ENCODE measurements at regions not wholly inside any gene's neighbourhood (a gene's known extent, or its start where the extent isn't known, plus 50 kb on each side); places are given as distances from the start of the nearest gene placed in this dataset.

- Histone ChIP-seq H3K9me2 (ENCODE audit: insufficient read depth) (no peaks in the 10 kb centered on the region), H3K9me3 (ENCODE audit: control insufficient read depth in 1 of 2, insufficient read depth in 1 of 2, low read depth in 1 of 2, low read length in 2 of 2) (no peaks in the 10 kb centered on the region), H3K36me3 (ENCODE audit: control insufficient read depth in 1 of 2, insufficient read depth in 2 of 2, low read length in 2 of 2) (no peaks in the 10 kb centered on the region), H2AFZ (ENCODE audit: low read depth, low read length, poor library complexity, severe bottlenecking) (no peak overlapping the region), H3K27ac (ENCODE audit: low read depth, low read length) (no peak overlapping the region), H3K4me2 (ENCODE audit: low read length) (no peak overlapping the region), H3K4me3 (replicated peaks in 1 of 2; ENCODE audit: low read depth in 1 of 2, low read length in 2 of 2) (no peak overlapping the region), H4K20me1 (ENCODE audit: insufficient read depth) (no peaks in the 10 kb centered on the region), H3K9ac (ENCODE audit: low read length) (no peak overlapping the region), H3K27me3 (ENCODE audit: insufficient read depth, low read length) (0 out of 2 replicates have a peak, but pooled peaks cover 3% of the 10 kb centered on the region), H3K79me2 (ENCODE audit: insufficient read depth, low read length) (no peaks in the 10 kb centered on the region), H3K4me1 (ENCODE audit: control insufficient read depth in 1 of 2, insufficient read depth in 2 of 2, low read length in 2 of 2) (no peaks in the 10 kb centered on the region)
- no TSS peak for BruUV-seq (replicated peaks)
- ATAC-seq = no peak
- ChIA-PET CTCF (no interaction called here), POLR2A (no interaction called here), RAD21 (ENCODE audit: low non-redundant PET in 1 of 2, low total read pairs in 2 of 2, uncharacterized antibody in 2 of 2, unreplicated experiment in 2 of 2) (no interaction called here)
- TF ChIP-seq EGR1 (IDR thresholded peaks at IDR 0.05; ENCODE audit: low read depth) (no peak), RAD21 (IDR thresholded peaks at IDR 0.05; ENCODE audit: low read depth) (no peak), EZH2 (IDR thresholded peaks at IDR 0.05) (no peak), FOSL1 (IDR thresholded peaks at IDR 0.05; ENCODE audit: low read depth) (no peak), CEBPB (IDR thresholded peaks at IDR 0.05; ENCODE audit: low read depth) (no peak), ELF1 (IDR thresholded peaks at IDR 0.05; ENCODE audit: borderline replicate concordance, low read depth) (no peak)
- TF ChIP-seq, protein P1, sequence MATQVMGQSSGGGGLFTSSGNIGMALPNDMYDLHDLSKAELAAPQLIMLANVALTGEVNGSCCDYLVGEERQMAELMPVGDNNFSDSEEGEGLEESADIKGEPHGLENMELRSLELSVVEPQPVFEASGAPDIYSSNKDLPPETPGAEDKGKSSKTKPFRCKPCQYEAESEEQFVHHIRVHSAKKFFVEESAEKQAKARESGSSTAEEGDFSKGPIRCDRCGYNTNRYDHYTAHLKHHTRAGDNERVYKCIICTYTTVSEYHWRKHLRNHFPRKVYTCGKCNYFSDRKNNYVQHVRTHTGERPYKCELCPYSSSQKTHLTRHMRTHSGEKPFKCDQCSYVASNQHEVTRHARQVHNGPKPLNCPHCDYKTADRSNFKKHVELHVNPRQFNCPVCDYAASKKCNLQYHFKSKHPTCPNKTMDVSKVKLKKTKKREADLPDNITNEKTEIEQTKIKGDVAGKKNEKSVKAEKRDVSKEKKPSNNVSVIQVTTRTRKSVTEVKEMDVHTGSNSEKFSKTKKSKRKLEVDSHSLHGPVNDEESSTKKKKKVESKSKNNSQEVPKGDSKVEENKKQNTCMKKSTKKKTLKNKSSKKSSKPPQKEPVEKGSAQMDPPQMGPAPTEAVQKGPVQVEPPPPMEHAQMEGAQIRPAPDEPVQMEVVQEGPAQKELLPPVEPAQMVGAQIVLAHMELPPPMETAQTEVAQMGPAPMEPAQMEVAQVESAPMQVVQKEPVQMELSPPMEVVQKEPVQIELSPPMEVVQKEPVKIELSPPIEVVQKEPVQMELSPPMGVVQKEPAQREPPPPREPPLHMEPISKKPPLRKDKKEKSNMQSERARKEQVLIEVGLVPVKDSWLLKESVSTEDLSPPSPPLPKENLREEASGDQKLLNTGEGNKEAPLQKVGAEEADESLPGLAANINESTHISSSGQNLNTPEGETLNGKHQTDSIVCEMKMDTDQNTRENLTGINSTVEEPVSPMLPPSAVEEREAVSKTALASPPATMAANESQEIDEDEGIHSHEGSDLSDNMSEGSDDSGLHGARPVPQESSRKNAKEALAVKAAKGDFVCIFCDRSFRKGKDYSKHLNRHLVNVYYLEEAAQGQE (IDR thresholded peaks at IDR 0.05; ENCODE audit: low read depth) = no peak
- TF ChIP-seq, protein P2, sequence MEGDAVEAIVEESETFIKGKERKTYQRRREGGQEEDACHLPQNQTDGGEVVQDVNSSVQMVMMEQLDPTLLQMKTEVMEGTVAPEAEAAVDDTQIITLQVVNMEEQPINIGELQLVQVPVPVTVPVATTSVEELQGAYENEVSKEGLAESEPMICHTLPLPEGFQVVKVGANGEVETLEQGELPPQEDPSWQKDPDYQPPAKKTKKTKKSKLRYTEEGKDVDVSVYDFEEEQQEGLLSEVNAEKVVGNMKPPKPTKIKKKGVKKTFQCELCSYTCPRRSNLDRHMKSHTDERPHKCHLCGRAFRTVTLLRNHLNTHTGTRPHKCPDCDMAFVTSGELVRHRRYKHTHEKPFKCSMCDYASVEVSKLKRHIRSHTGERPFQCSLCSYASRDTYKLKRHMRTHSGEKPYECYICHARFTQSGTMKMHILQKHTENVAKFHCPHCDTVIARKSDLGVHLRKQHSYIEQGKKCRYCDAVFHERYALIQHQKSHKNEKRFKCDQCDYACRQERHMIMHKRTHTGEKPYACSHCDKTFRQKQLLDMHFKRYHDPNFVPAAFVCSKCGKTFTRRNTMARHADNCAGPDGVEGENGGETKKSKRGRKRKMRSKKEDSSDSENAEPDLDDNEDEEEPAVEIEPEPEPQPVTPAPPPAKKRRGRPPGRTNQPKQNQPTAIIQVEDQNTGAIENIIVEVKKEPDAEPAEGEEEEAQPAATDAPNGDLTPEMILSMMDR (IDR thresholded peaks at IDR 0.05 in 2 of 3, conservative IDR thresholded peaks at IDR 0.05 in 1 of 3; ENCODE audit: borderline replicate concordance in 1 of 3, insufficient read depth in 1 of 3, low read depth in 2 of 3, low read length in 2 of 3) = no peak
- intact Hi-C loops (cut with micrococcal nuclease) = no loop called here
- no peak for DNase-seq (ENCODE audit: low read depth, low spot score)
Observed at GRCh38 chr10:35770817-35771355, 128.8 kb upstream of the FZD8 start.
